Endothelial cell of umbilical vein (primary cell): ENCODE measurements at regions not wholly inside any gene's neighbourhood (a gene's known extent, or its start where the extent isn't known, plus 50 kb on each side); places are given as distances from the start of the nearest gene placed in this dataset.

Experiments used
- BruUV-seq: library from RNA; stranded (reverse); fragments of 400-500 nt; replicated peaks from 2 replicates; lab custom pipeline; 2021; lab: Mats Ljungman, UMichigan
- CTCF ChIA-PET: fragments of 300-600, 350-600 bp; sonication (Branson Sonifier 250); formaldehyde crosslinking; loops from one replicate; lab custom pipeline; 2021; ENCODE audit warnings: antibody characterized with exemption, inconsistent platforms; lab: Charles Lee
- POLR2A ChIA-PET: fragments of 300-600, 350-600 bp; sonication (Branson Sonifier 250); formaldehyde crosslinking; loops from one replicate; lab custom pipeline; 2021; ENCODE audit warnings: antibody characterized with exemption, inconsistent platforms; lab: Charles Lee
- DNase-seq: peaks from one replicate; pipeline ENCODE4 v3.0.0-alpha.2; 2011; ENCODE audit warnings: low read depth, low spot score
- FAIRE-seq: peaks from 2 replicates; lab custom pipeline; 2011; peaks lifted over from hg19 to GRCh38; lab: Jason Lieb, UNC
- H2AFZ ChIP-seq: 2 replicates; pipeline ENCODE4 v1.6.0; 2012; ENCODE audit warnings: low read depth, low read length, control low read depth, inconsistent platforms
- H3K27ac ChIP-seq: 2 replicates; pipeline ENCODE4 v1.5.1; 2011; ENCODE audit warnings: low read depth, mild to moderate bottlenecking, control low read depth, low read length, moderate library complexity; ENCODE audit not compliant: insufficient read depth
- H3K27me3 ChIP-seq, 2 experiments: 2 replicates each; pipeline versions ENCODE4 v1.6.0 to v1.6.1; 2011; ENCODE audit warnings: low read length in 2 of 2, mixed read lengths in 1 of 2; ENCODE audit not compliant: control insufficient read depth in 2 of 2, insufficient read depth in 2 of 2
- H3K36me3 ChIP-seq, 2 experiments: 2 replicates in 1 of 2; 3 replicates in 1 of 2; pipeline ENCODE4 v1.5.1; 2011; ENCODE audit warnings: low read length in 2 of 2, mild to moderate bottlenecking in 1 of 2, moderate library complexity in 1 of 2; ENCODE audit not compliant: control insufficient read depth in 2 of 2, insufficient read depth in 2 of 2; ENCODE audit errors: extremely low read depth in 1 of 2
- H3K4me1 ChIP-seq: 3 replicates; pipeline ENCODE4 v1.5.1; 2011; ENCODE audit warnings: mild to moderate bottlenecking, low read length; ENCODE audit not compliant: control insufficient read depth, insufficient read depth; ENCODE audit errors: extremely low read depth
- H3K4me2 ChIP-seq: 2 replicates; pipeline ENCODE4 v1.6.1; 2011; ENCODE audit warnings: low read length, control low read depth, mixed read lengths; ENCODE audit not compliant: insufficient read depth
- H3K4me3 ChIP-seq, 3 experiments: fragments of 200-600 bp in 1 of 3; sonication (generic), shearing (Covaris generic) in 1 of 3; replicated peaks in 1 of 3; 2 replicates each; pipeline ENCODE4 v1.5.1; 2011 to 2016; ENCODE audit warnings: control low read depth in 3 of 3, low read length in 3 of 3, mild to moderate bottlenecking in 2 of 3, inconsistent platforms in 1 of 3, low read depth in 1 of 3, moderate library complexity in 1 of 3; ENCODE audit not compliant: insufficient read depth in 1 of 3
- H3K79me2 ChIP-seq: 2 replicates; pipeline ENCODE4 v1.6.0; 2012; ENCODE audit warnings: low read length, inconsistent platforms; ENCODE audit not compliant: control insufficient read depth, insufficient read depth
- H3K9ac ChIP-seq: replicated peaks from 2 replicates; pipeline ENCODE3; 2011; ENCODE audit warnings: low read length, control low read depth; ENCODE audit not compliant: insufficient read depth; ENCODE audit errors: extremely low read depth
- H3K9me1 ChIP-seq: replicated peaks from 3 replicates; pipeline ENCODE4 v1.6.0; 2011; ENCODE audit warnings: mild to moderate bottlenecking, low read length; ENCODE audit not compliant: control insufficient read depth, insufficient read depth; ENCODE audit errors: extremely low read depth
- H3K9me3 ChIP-seq: replicated peaks from 2 replicates; pipeline ENCODE4 v1.5.1; 2012; ENCODE audit warnings: low read length, inconsistent platforms; ENCODE audit not compliant: control insufficient read depth, insufficient read depth
- H4K20me1 ChIP-seq: replicated peaks from 2 replicates; pipeline ENCODE3; 2011; ENCODE audit warnings: mild to moderate bottlenecking, low read length; ENCODE audit not compliant: control insufficient read depth, insufficient read depth; ENCODE audit errors: extremely low read depth
- EZH2 ChIP-seq: IDR thresholded peaks from 2 replicates; pipeline ENCODE4 v1.6.1; 2012; ENCODE audit warnings: borderline replicate concordance, low read depth, mild to moderate bottlenecking, moderate library complexity, low read length, inconsistent platforms; ENCODE audit not compliant: severe bottlenecking
- FOS ChIP-seq: IDR thresholded peaks from 2 replicates; pipeline ENCODE4 v1.6.1; 2011; ENCODE audit warnings: mild to moderate bottlenecking, low read length, moderate library complexity, borderline replicate concordance; ENCODE audit not compliant: insufficient read depth
- GATA2 ChIP-seq: IDR thresholded peaks from 2 replicates; pipeline ENCODE4 v1.7.0; 2011; ENCODE audit warnings: low read depth, mild to moderate bottlenecking, moderate library complexity, mixed read lengths, low read length; ENCODE audit not compliant: insufficient read length, insufficient read depth
- JUN ChIP-seq: IDR thresholded peaks from 2 replicates; pipeline ENCODE4 v1.6.1; 2011; ENCODE audit warnings: borderline replicate concordance, low read depth; ENCODE audit not compliant: insufficient read length, insufficient read depth
- MAX ChIP-seq: IDR thresholded peaks from 2 replicates; pipeline ENCODE4 v1.6.1; 2011; ENCODE audit not compliant: insufficient read depth, insufficient read length
- MYC ChIP-seq: IDR thresholded peaks from one replicate; pipeline ENCODE4 v1.6.1; 2011; ENCODE audit warnings: mild to moderate bottlenecking, low read depth, low read length
- POLR2A ChIP-seq: IDR thresholded peaks from 2 replicates; pipeline ENCODE4 v1.6.1; 2012; ENCODE audit warnings: low read depth, mild to moderate bottlenecking, control low read depth, low read length
- POLR2AphosphoS5 ChIP-seq: IDR thresholded peaks from 2 replicates; pipeline ENCODE4 v1.6.1; 2012; ENCODE audit warnings: low read depth, mild to moderate bottlenecking, control low read depth, low read length, moderate library complexity; ENCODE audit not compliant: insufficient read depth
- dilution Hi-C: fragments of 300-500 bp; cut with MboI; formaldehyde crosslinking; loops from one replicate; pipeline ENCODE4 v1.15.0; 2019; ENCODE audit warnings: low sequenced_read_pairs; ENCODE audit not compliant: extremely low pct_ligation_motif_present
- intact Hi-C: fragments of 100-400 bp; cut with micrococcal nuclease; formaldehyde crosslinking; loops from one replicate; pipeline ENCODE4 v1.10.0; 2022
- TF ChIP-seq, protein P1 (sequence below), 2 donors: IDR thresholded peaks; 1 replicate in 1 of 2; 2 replicates in 1 of 2; pipeline ENCODE4 v1.5.1; 2011; ENCODE audit warnings: low read length in 2 of 2, mild to moderate bottlenecking in 2 of 2, moderate library complexity in 2 of 2, control low read depth in 1 of 2, inconsistent platforms in 1 of 2, low read depth in 1 of 2; ENCODE audit not compliant: insufficient read depth in 1 of 2; ENCODE audit errors: extremely low read depth in 1 of 2

- ChIA-PET POLR2A (no interaction called here), CTCF (no interaction called here)
These were observed 303.6 kb upstream of the FERMT1 start for GRCh38 chr20:6426287-6426891.

More at GRCh38 chr20:6426287-6426891, 303.6 kb upstream of the FERMT1 start:
- H3K4me2 ChIP-seq: no peak overlapping the region
- H3K27ac ChIP-seq: no peak overlapping the region
- TF ChIP-seq MYC (no peak), POLR2A (no peak), EZH2 (no peak), POLR2AphosphoS5 (no peak), FOS (no peak), GATA2 (no peak), MAX (no peak), JUN (no peak)
- TF ChIP-seq, protein P1, sequence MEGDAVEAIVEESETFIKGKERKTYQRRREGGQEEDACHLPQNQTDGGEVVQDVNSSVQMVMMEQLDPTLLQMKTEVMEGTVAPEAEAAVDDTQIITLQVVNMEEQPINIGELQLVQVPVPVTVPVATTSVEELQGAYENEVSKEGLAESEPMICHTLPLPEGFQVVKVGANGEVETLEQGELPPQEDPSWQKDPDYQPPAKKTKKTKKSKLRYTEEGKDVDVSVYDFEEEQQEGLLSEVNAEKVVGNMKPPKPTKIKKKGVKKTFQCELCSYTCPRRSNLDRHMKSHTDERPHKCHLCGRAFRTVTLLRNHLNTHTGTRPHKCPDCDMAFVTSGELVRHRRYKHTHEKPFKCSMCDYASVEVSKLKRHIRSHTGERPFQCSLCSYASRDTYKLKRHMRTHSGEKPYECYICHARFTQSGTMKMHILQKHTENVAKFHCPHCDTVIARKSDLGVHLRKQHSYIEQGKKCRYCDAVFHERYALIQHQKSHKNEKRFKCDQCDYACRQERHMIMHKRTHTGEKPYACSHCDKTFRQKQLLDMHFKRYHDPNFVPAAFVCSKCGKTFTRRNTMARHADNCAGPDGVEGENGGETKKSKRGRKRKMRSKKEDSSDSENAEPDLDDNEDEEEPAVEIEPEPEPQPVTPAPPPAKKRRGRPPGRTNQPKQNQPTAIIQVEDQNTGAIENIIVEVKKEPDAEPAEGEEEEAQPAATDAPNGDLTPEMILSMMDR (IDR thresholded peaks at IDR 0.05; ENCODE audit: extremely low read depth in 1 of 2, insufficient read depth in 1 of 2, low read depth in 1 of 2, low read length in 2 of 2): no peak
- FAIRE-seq (no peak), DNase-seq (no peak)
- intact Hi-C loops (no loop called here), dilution Hi-C loops (no loop called here)
- no peaks in the 10 kb centered on the region for H3K27me3 ChIP-seq
- no peaks in the 10 kb centered on the region for H3K4me1 ChIP-seq
- H3K79me2 ChIP-seq: no peaks in the 10 kb centered on the region
- H3K4me3 ChIP-seq: no peak overlapping the region
- H3K9me1 ChIP-seq: no peaks in the 10 kb centered on the region
- BruUV-seq: no TSS peak
- no peaks in the 10 kb centered on the region for H4K20me1 ChIP-seq
- H3K36me3 ChIP-seq: no peaks in the 10 kb centered on the region
- no peaks in the 10 kb centered on the region for H3K9me3 ChIP-seq
- no peak overlapping the region for H2AFZ ChIP-seq
- H3K9ac ChIP-seq: no peak overlapping the region
